ENCODE measurements at regions not wholly inside any gene's neighbourhood (a gene's known extent, or its start where the extent isn't known, plus 50 kb on each side); places are given as distances from the start of the nearest gene placed in this dataset.

- no peak for TF ChIP-seq GABPA (IDR thresholded peaks at IDR 0.05 in 1 of 2, conservative IDR thresholded peaks at IDR 0.05 in 1 of 2)
- no peak for TF ChIP-seq RAD21 (IDR thresholded peaks at IDR 0.05)
- no peak for TF ChIP-seq FOXA1 (IDR thresholded peaks at IDR 0.05)
- no peak for TF ChIP-seq RXRA (IDR thresholded peaks at IDR 0.05)
These were observed 442.5 kb downstream of the XPNPEP1 start (continued) for GRCh38 chr10:109480836-109481235.

- Histone ChIP-seq H3K27ac (ENCODE audit: low read depth in 1 of 2, low read length in 2 of 2) (no peak overlapping the region), H3K27me3 (ENCODE audit: control insufficient read depth in 4 of 4, insufficient read depth in 4 of 4, low read length in 3 of 4) (peaks cover 0 to 2% (median 0%) of the 10 kb centered on the region in 4 donors), H3K9ac (ENCODE audit: low read depth in 1 of 2, low read length in 2 of 2) (no peak overlapping the region), H3K9me3 (ENCODE audit: control insufficient read depth in 4 of 4, low read length in 3 of 4) (no peaks in the 10 kb centered on the region), H3K36me3 (ENCODE audit: control insufficient read depth in 4 of 4, insufficient read depth in 3 of 4, low read depth in 1 of 4, low read length in 3 of 4) (no peaks in the 10 kb centered on the region), H3K4me1 (ENCODE audit: control insufficient read depth in 4 of 4, insufficient read depth in 4 of 4, low read length in 3 of 4) (no peaks in the 10 kb centered on the region), H3K4me3 (ENCODE audit: low read depth in 1 of 3, low read length in 3 of 3) (no peak overlapping the region)
- no peak for TF ChIP-seq ATF3 (IDR thresholded peaks at IDR 0.05)
- no peak for TF ChIP-seq CTCF (IDR thresholded peaks at IDR 0.05; ENCODE audit: low read depth, low read length, missing input control)
- no peak for TF ChIP-seq SP1 (IDR thresholded peaks at IDR 0.05)
- no peak for TF ChIP-seq HNF4G (IDR thresholded peaks at IDR 0.05)
- TF ChIP-seq JUND (IDR thresholded peaks at IDR 0.05), result no peak
- no peak for TF ChIP-seq ZBTB33 (IDR thresholded peaks at IDR 0.05)
- no peak for TF ChIP-seq GABPA (IDR thresholded peaks at IDR 0.05 in 1 of 2, conservative IDR thresholded peaks at IDR 0.05 in 1 of 2)
- no peak for TF ChIP-seq RAD21 (IDR thresholded peaks at IDR 0.05)
- TF ChIP-seq REST (IDR thresholded peaks at IDR 0.05), result no peak
- TF ChIP-seq TAF1 (conservative IDR thresholded peaks at IDR 0.05), result no peak
- TF ChIP-seq EGR1 (IDR thresholded peaks at IDR 0.05; ENCODE audit: low read depth in 2 of 2), result no peak
- no peak for TF ChIP-seq HNF4A (conservative IDR thresholded peaks at IDR 0.05)
- TF ChIP-seq YY1 (IDR thresholded peaks at IDR 0.05), result no peak
- TF ChIP-seq FOXA2 (IDR thresholded peaks at IDR 0.05), result no peak
- TF ChIP-seq NR2F2 (IDR thresholded peaks at IDR 0.05), result no peak
- TF ChIP-seq RXRA (IDR thresholded peaks at IDR 0.05), result no peak
- TF ChIP-seq FOXA1 (IDR thresholded peaks at IDR 0.05), result no peak
- DNase-seq (ENCODE audit: low spot score), result no peak
- WGBS, result 67% methylated on average over 6 of the region's 6 CpGs
These were observed 447.4 kb downstream of the XPNPEP1 start for GRCh38 chr10:109475711-109476421.

All from liver (tissue), 8 donors.